Activated naive CD8-positive, alpha-beta T cell treated with anti-CD3 and anti-CD28 coated beads, Interleukin-2, amount 50 U/mL, for 24 hours (primary cell): ENCODE measurements at regions not wholly inside any gene's neighbourhood (a gene's known extent, or its start where the extent isn't known, plus 50 kb on each side); places are given as distances from the start of the nearest gene placed in this dataset.

Experiments
- ATAC-seq: fragments of 150-1000 bp; cut with Tn5 transposase; one replicate; pipeline ENCODE4 v1.10.0; 2021
- DNase-seq: peaks from one replicate; pipeline ENCODE4 v3.0.0; 2021
- H3K27ac Mint-ChIP-seq: one replicate; pipeline ENCODE4 v1.8.0; 2021; ENCODE audit warnings: mild to moderate bottlenecking, mixed read lengths
- H3K27me3 Mint-ChIP-seq: one replicate; pipeline ENCODE4 v1.8.0; 2021; ENCODE audit warnings: mixed read lengths
- H3K36me3 Mint-ChIP-seq: one replicate; pipeline ENCODE4 v1.8.0; 2021; ENCODE audit warnings: low read depth, mixed read lengths
- H3K4me1 Mint-ChIP-seq: one replicate; pipeline ENCODE4 v1.8.0; 2021; ENCODE audit warnings: mixed read lengths
- H3K4me3 Mint-ChIP-seq: one replicate; pipeline ENCODE4 v1.8.0; 2021; ENCODE audit warnings: mild to moderate bottlenecking, moderate library complexity, mixed read lengths
- H3K9me3 Mint-ChIP-seq: one replicate; pipeline ENCODE4 v1.8.0; 2021; ENCODE audit warnings: mixed read lengths

DNA sequence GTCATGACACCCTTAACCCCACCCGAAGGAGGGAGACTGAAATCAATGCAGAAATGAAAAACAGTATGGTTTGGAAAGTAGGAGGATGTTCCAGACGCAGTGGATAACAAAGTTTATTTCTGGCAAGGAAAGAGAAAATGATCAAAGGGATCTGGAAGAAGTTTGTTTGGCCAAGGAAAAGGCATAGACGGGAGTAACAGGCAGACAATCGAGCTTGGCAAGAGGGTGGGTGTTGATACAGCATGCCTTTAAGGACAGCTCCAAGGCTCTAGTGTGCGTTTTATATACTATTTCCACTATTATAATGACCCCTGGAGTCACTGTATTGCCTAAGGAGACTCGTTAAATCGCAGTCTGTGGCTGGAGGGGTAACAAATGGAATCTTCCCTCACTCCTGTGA lies 303.7 kb upstream of the RUNX1 start:
- no peaks in the 10 kb centered on the region for H3K27me3 Mint-ChIP-seq
- no peak overlapping the region for H3K4me3 Mint-ChIP-seq
- peaks cover 44% of the 10 kb centered on the region for H3K4me1 Mint-ChIP-seq
- peaks cover 9% of the 10 kb centered on the region for H3K9me3 Mint-ChIP-seq
- no peak overlapping the region for H3K27ac Mint-ChIP-seq
- DNase-seq (no peak), ATAC-seq (no peak)
- H3K36me3 Mint-ChIP-seq: no peaks in the 10 kb centered on the region

DNA sequence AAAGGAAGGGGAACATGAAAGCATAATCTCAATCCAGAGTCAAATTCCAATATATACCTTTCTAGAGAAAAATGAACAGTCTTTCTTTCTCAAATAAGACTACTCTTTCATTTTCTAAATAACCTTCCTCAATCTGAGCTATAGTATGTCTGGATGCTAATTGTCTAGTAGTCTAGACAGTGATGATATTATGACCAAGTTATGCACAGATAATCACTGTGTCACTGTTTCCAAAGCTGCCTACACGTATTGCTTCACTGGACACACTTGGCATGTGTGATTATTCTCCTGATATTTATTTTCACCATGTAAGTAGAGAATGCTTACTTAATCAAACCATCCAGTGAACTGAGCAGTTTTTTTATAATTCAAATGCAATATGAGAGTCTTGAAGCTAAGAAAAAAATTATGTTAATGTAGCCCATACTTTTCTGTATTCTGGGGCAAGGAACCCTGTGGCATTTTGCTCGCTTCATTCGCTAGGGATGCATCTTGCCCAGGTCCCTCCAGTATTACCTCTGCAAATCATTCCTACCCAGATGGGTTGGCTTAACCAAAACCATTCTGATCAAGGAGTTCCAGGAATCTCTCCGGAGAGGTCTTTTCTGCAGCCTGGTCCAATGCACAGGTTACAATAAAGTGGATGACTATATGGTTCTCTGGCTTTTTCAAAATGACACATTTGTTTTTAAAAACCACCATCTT lies 303.1 kb upstream of the RUNX1 start:
- Mint-ChIP-seq H3K9me3 (peaks cover 12% of the 10 kb centered on the region), H3K4me3 (no peak overlapping the region), H3K27me3 (peaks cover 3% of the 10 kb centered on the region), H3K27ac (peak overlapping the region; percentile 44), H3K36me3 (no peaks in the 10 kb centered on the region), H3K4me1 (peaks cover 38% of the 10 kb centered on the region)
- ATAC-seq (peak; percentile 23), DNase-seq (no peak)

DNA sequence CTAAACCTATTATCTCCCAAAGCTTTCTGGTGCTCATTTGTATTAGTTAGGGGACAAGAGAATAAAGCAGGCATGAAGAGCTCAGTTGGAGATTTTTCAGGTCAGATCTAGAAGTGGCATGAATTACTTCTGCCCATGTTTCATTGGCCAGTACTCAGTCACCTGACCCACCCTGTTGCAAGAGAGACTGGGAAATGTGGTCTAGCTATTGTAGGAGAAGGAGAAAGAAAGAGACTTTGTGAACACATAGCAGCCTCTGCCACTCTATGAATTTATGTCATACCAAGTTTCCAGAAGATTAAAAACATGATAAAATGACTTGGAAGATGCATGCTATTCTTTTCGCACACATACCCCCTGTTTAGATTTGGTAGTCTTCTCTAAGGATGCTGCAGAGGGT lies 302.3 kb upstream of the RUNX1 start:
- Mint-ChIP-seq H3K4me3 (no peak overlapping the region), H3K27me3 (peaks cover 9% of the 10 kb centered on the region), H3K36me3 (no peaks in the 10 kb centered on the region), H3K9me3 (peaks cover 18% of the 10 kb centered on the region), H3K4me1 (peaks cover 37% of the 10 kb centered on the region), H3K27ac (peak overlapping the region; percentile 78)
- DNase-seq (no peak), ATAC-seq (no peak)

DNA sequence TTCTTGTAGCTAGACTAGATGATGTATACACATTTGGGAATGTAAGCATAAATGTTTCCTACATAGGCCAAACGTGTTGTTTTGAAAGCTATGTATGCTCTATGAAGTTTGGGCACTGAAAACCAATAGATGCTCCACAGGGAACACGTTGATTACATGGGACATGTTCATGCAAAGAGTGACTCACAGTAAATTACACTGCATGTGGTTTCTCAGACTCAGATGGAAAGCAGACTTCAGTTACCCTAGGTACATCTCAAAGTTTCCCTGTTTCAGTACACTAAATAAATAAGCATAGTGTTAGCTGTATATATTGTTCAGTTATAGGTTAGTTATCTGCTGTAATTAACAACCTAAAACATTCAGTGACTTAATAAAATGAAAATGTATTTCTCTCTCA lies 301.9 kb upstream of the RUNX1 start:
- Mint-ChIP-seq H3K4me3 (no peak overlapping the region), H3K27me3 (peaks cover 9% of the 10 kb centered on the region), H3K9me3 (peaks cover 18% of the 10 kb centered on the region), H3K36me3 (no peaks in the 10 kb centered on the region), H3K27ac (peak overlapping the region; percentile 78), H3K4me1 (peaks cover 37% of the 10 kb centered on the region)
- ATAC-seq (peak; percentile 96), DNase-seq (no peak)

DNA sequence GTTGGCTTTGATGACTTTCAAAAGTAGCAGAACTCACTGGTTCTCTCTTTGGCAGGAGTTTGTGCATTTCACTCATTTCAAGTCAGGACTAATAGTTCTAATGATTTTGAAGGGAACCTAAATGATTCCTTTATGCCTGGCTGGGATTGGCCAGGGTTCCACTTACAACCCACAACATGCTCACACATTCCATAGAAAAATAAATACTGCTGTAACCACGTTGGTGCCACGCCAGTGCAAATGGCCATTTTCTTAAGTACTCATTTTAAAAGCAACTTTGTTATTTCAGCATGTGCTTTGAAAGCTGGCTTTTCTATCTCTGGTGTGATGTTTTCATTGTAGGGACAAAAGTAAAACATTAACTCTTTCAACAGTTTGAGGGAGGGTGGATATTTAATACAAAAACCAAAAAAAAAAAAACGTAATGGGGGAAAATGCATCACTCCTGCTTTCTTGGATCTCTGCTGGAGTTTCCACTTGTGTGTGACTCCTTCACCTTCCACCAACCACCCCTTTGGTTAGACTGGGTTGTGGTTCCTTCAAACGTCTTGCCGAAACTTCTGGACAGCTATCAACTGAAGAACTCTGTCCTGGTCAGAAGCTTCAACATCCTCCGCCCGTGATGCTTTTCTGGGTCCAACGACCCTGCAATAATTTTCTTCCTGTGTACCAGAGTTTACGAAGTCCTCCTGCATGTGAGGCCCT lies 300.4 kb upstream of the RUNX1 start:
- no peak overlapping the region for H3K4me3 Mint-ChIP-seq
- H3K36me3 Mint-ChIP-seq: no peaks in the 10 kb centered on the region
- ATAC-seq: no peak
- DNase-seq: no peak
- H3K27ac Mint-ChIP-seq: no peak overlapping the region
- H3K27me3 Mint-ChIP-seq: peaks cover 9% of the 10 kb centered on the region
- peaks cover 16% of the 10 kb centered on the region for H3K9me3 Mint-ChIP-seq
- peaks cover 41% of the 10 kb centered on the region for H3K4me1 Mint-ChIP-seq

DNA sequence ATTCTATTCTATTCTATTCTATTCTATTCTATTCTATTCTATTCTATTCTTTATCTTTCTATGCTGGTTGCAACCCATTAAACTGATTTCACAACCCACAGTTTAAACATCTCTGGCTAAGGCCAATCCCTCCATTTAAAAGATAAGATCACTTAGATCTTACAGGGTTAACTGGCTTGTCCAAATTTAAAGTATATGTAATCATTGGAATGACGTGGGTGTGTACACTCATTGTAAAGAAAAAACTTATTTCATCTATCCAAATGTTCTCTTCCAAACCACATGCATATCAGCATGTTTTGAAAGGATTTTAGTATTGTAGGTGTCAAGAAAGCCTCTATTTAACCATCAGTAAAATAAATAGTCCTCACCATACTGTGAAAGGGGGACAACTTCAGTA lies 299.6 kb upstream of the RUNX1 start:
- ATAC-seq (no peak), DNase-seq (no peak)
- no peak overlapping the region for H3K4me3 Mint-ChIP-seq
- H3K4me1 Mint-ChIP-seq: peaks cover 48% of the 10 kb centered on the region
- peaks cover 9% of the 10 kb centered on the region for H3K27me3 Mint-ChIP-seq
- H3K9me3 Mint-ChIP-seq: peaks cover 12% of the 10 kb centered on the region
- H3K27ac Mint-ChIP-seq: no peak overlapping the region
- H3K36me3 Mint-ChIP-seq: no peaks in the 10 kb centered on the region

DNA sequence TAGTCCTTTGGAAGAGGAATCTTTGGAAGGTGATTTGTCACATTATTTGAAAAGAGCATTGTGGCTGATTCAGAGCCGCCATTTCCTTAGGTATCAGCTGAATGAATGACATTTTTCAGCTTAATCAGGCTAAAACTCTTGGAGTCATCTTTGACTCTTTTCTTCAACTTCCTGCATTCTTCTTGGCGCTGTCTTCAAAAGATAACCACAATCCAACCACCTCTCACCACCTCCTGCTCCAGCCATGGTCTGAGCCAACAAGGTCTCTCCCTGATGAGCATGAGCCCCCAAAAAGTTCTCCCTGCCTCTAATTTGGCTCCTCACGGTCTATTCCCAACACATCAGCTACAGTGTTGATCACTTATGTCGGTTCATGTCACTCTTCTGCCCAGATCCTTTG lies 297.6 kb upstream of the RUNX1 start:
- Mint-ChIP-seq H3K9me3 (peaks cover 12% of the 10 kb centered on the region), H3K27ac (no peak overlapping the region), H3K36me3 (no peaks in the 10 kb centered on the region), H3K4me1 (peaks cover 57% of the 10 kb centered on the region), H3K27me3 (peaks cover 9% of the 10 kb centered on the region), H3K4me3 (no peak overlapping the region)
- DNase-seq (no peak), ATAC-seq (no peak)

DNA sequence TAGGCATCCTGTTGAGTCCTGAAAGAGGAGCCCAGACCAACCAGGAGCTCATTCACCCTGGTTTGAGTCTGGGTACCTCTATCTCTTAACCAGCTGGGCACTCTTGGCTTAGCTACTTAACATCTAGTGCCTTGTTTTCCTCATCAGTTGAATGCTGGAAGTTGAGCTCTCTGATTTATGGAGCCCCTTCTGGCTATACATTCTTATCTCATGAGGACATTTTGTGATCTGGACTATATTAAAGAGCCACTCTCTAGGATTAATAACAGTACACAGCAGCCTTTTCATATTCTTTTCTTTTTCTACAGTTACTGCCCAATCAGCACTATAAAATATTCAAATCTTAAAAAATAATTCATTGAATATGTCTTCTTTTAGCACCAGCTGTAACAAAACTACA lies 296.9 kb upstream of the RUNX1 start:
- peaks cover 53% of the 10 kb centered on the region for H3K4me1 Mint-ChIP-seq
- H3K27me3 Mint-ChIP-seq: peaks cover 9% of the 10 kb centered on the region
- no peak overlapping the region for H3K27ac Mint-ChIP-seq
- H3K36me3 Mint-ChIP-seq: no peaks in the 10 kb centered on the region
- DNase-seq (no peak), ATAC-seq (no peak)
- peaks cover 12% of the 10 kb centered on the region for H3K9me3 Mint-ChIP-seq
- H3K4me3 Mint-ChIP-seq: no peak overlapping the region

DNA sequence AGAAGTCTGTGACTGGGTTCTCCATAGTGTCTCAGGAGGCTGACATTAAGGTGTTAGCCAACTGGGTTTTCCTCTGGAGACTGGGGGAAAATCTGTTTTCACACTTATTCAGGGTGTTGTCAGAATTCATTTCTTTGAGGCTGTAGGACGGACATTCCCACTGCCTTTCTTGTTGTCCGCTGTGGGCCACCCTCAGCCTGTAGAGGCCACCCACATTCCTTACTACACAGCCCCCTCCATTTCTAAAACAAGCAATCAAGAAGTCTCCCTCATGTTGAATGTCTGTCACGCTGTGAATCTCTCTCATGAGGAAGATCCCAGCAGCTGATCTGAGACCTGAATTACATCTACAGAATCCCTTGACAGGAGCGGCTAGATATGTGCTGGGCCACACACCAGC lies 295.5 kb upstream of the RUNX1 start:
- H3K9me3 Mint-ChIP-seq: peaks cover 12% of the 10 kb centered on the region
- peaks cover 9% of the 10 kb centered on the region for H3K27me3 Mint-ChIP-seq
- H3K4me3 Mint-ChIP-seq: no peak overlapping the region
- no peak overlapping the region for H3K27ac Mint-ChIP-seq
- no peak for ATAC-seq
- peaks cover 43% of the 10 kb centered on the region for H3K4me1 Mint-ChIP-seq
- DNase-seq: no peak
- H3K36me3 Mint-ChIP-seq: no peaks in the 10 kb centered on the region

DNA sequence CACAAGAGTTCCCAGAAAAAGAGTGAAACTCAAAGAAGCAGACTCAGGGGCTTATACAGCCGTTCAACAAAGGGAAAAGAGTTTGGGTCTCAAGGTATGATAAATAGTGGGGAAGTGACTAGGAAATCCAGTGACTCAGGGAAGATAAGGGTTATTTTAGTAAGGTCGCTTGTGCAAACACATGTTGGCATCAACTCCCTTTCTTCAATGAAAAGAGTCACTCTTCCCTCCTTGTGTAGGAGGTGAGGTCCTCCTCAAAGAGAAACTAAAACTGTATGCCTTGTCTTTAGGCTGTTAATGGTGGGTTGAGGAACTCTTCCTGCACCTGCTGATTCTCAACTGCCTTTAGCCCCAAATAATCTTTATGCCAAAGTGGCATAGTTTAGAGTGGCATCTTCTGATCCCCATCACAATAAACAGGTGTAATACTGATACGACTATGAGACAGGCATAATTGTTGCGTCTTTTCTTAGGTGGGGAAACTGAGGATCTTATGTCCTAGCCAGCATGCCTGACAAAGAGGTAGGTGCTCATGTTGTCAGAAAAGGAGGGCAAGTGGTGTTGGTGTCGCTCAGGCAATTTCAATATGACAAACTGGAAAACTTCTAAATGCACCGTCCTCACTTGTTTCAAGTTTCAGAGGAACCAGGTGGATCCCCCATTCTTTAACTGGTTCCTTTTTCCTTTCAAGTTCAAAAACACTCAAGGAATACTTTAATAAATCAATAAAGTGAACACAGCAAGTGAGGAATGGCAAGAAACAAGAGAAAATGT lies 294.1 kb upstream of the RUNX1 start:
- peak overlapping the region; percentile 93 for H3K27ac Mint-ChIP-seq
- DNase-seq (no peak), ATAC-seq (peak; percentile 89)
- H3K4me1 Mint-ChIP-seq: peaks cover 45% of the 10 kb centered on the region
- H3K27me3 Mint-ChIP-seq: peaks cover 9% of the 10 kb centered on the region
- peaks cover 5% of the 10 kb centered on the region for H3K36me3 Mint-ChIP-seq
- peak overlapping the region; percentile 60 for H3K4me3 Mint-ChIP-seq
- H3K9me3 Mint-ChIP-seq: peaks cover 15% of the 10 kb centered on the region

DNA sequence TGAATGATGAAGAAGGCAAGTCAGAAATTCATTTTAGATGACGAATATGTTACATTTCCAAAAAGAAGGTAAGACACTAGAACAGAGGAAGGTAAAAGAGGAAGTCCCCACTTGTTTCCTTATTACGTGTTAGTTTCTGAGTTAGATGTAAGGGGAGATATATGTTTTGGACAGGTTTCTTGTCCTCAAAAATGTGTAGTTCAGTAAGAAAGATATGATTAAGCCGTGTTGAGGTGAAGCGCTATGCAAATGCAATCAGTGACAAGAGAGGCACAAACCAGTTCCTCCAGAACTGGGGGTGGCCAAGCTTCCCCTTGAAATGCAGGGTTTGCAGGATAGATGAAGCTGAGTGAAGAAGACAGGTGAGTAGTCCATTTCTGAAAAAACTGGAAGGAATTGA lies 293.3 kb upstream of the RUNX1 start:
- Mint-ChIP-seq H3K36me3 (peaks cover 5% of the 10 kb centered on the region), H3K27me3 (peaks cover 10% of the 10 kb centered on the region), H3K27ac (peak overlapping the region; percentile 93), H3K4me1 (peaks cover 45% of the 10 kb centered on the region), H3K9me3 (peaks cover 14% of the 10 kb centered on the region), H3K4me3 (peak overlapping the region; percentile 60)
- peak; percentile 68 for ATAC-seq
- DNase-seq: peak; percentile 30

DNA sequence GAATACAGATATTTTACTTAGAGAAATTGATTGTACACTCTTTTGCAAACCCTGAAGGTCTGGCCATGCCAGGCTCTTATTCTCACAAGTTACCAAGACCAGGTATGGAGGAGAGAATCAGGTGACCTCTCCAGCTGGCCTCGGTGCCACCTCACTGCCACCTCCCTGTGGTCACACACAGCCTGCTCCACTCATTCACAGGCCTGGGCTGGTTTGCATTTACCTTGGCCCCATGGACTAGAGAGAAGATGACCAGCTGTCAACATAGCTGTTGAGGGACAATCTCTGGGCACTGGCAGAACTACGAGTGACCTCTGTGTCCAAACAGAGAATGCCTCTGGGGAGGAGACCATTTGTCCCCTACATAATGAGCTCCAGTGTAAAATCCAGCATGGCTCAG lies 291.2 kb upstream of the RUNX1 start:
- H3K27ac Mint-ChIP-seq: no peak overlapping the region
- H3K9me3 Mint-ChIP-seq: peaks cover 7% of the 10 kb centered on the region
- DNase-seq: no peak
- peaks cover 2% of the 10 kb centered on the region for H3K27me3 Mint-ChIP-seq
- peaks cover 5% of the 10 kb centered on the region for H3K36me3 Mint-ChIP-seq
- H3K4me3 Mint-ChIP-seq: no peak overlapping the region
- no peak for ATAC-seq
- H3K4me1 Mint-ChIP-seq: peaks cover 55% of the 10 kb centered on the region

DNA sequence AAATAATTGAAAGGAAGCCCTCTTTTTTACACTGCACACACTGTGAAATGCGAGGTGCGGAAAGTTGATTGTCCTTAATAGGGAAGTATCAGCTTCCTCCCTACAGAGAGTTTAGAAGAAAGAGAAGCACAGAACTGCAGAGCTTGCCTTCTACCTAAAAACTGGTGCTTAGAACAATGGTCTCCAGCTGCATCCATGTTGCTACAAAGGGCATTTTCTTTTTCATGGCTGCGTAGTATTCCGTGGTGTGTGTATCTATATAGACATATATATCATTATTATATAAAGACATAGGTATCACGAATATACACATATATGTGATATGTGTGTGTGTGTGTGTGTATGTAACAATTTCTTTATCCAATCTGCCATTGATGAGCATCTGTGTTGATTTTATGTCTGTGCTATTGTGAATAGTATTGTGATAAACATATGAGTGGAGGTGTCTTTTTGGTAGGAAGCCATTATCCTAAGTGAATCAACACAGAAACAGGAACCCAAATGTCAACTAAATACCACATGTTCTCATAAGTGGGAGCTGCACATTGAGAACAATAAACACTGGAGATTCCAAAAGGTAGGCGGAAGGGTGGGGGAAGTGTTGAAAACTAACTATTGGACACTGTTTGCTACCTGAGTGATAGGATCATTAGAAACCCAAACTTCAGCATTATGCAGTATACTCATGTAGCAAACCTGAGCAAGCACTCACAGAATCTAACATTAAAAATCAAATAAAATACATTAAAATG lies 290.0 kb upstream of the RUNX1 start:
- ATAC-seq (no peak), DNase-seq (no peak)
- H3K4me1 Mint-ChIP-seq: peaks cover 47% of the 10 kb centered on the region
- no peak overlapping the region for H3K27ac Mint-ChIP-seq
- H3K36me3 Mint-ChIP-seq: peaks cover 5% of the 10 kb centered on the region
- H3K9me3 Mint-ChIP-seq: peaks cover 3% of the 10 kb centered on the region
- H3K4me3 Mint-ChIP-seq: no peak overlapping the region
- peaks cover 2% of the 10 kb centered on the region for H3K27me3 Mint-ChIP-seq

DNA sequence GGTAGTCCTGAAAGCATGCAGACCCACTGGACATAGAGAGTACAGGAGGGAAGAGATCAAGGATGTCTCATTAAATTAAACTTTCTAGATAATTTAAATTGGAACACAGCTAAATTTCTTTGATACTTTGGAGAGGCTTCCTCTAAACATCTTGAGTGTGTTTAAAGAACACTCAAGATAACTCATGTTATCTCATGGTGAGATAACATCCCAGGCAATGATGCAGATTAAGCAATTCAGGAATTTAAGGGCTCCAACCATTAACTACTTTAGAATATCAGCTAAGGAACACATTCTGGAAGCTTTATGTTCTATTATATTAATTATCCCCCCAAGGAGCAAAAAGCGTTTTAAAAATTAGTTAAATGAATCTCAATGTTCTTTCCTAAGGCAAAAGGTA lies 289.2 kb upstream of the RUNX1 start:
- H3K9me3 Mint-ChIP-seq: peaks cover 3% of the 10 kb centered on the region
- ATAC-seq (no peak), DNase-seq (no peak)
- no peak overlapping the region for H3K27ac Mint-ChIP-seq
- H3K27me3 Mint-ChIP-seq: peaks cover 2% of the 10 kb centered on the region
- H3K4me3 Mint-ChIP-seq: no peak overlapping the region
- peaks cover 40% of the 10 kb centered on the region for H3K4me1 Mint-ChIP-seq
- peaks cover 5% of the 10 kb centered on the region for H3K36me3 Mint-ChIP-seq
